Ishikawa (cell line): ENCODE measurements at regions not wholly inside any gene's neighbourhood (a gene's known extent, or its start where the extent isn't known, plus 50 kb on each side); places are given as distances from the start of the nearest gene placed in this dataset.

Source experiments
- CEBPB ChIP-seq: IDR thresholded peaks from 2 replicates; pipeline ENCODE4 v1.6.1; 2012
- CREB1 ChIP-seq: IDR thresholded peaks from 2 replicates; pipeline ENCODE4 v1.6.1; 2012; ENCODE audit warnings: low read depth
- EGR1 ChIP-seq: IDR thresholded peaks from 2 replicates; pipeline ENCODE4 v1.6.1; 2012
- EP300 ChIP-seq: IDR thresholded peaks from 2 replicates; pipeline ENCODE4 v1.6.1; 2012; ENCODE audit warnings: borderline replicate concordance
- FOXM1 ChIP-seq: IDR thresholded peaks from 2 replicates; pipeline ENCODE4 v1.6.1; 2012; ENCODE audit warnings: low read depth, borderline replicate concordance
- MAX ChIP-seq: IDR thresholded peaks from 2 replicates; pipeline ENCODE4 v1.6.1; 2012
- NFIC ChIP-seq: IDR thresholded peaks from 2 replicates; pipeline ENCODE4 v1.6.1; 2012
- RAD21 ChIP-seq: IDR thresholded peaks from 2 replicates; pipeline ENCODE4 v1.6.1; 2012; ENCODE audit warnings: low read depth
- REST ChIP-seq: IDR thresholded peaks from 2 replicates; pipeline ENCODE4 v1.6.1; 2012; ENCODE audit warnings: low read depth, mild to moderate bottlenecking
- TAF1 ChIP-seq: IDR thresholded peaks from 2 replicates; pipeline ENCODE4 v1.6.1; 2012; ENCODE audit warnings: low read depth, mild to moderate bottlenecking
- TCF12 ChIP-seq: IDR thresholded peaks from 2 replicates; pipeline ENCODE4 v1.6.1; 2012; ENCODE audit warnings: low read depth
- TEAD4 ChIP-seq: IDR thresholded peaks from 2 replicates; pipeline ENCODE4 v1.6.1; 2012
- USF1 ChIP-seq: IDR thresholded peaks from 2 replicates; pipeline ENCODE4 v1.6.1; 2012
- YY1 ChIP-seq: IDR thresholded peaks from 2 replicates; pipeline ENCODE4 v1.6.1; 2012; ENCODE audit warnings: low read depth
- ZBTB7A ChIP-seq: IDR thresholded peaks from 2 replicates; pipeline ENCODE4 v1.6.1; 2012; ENCODE audit warnings: low read depth

GRCh38 chrX:125673758-125674157 is 354.1 kb downstream of the TEX13C start:
- TF ChIP-seq EP300 (no peak), NFIC (no peak), YY1 (no peak), FOXM1 (no peak), TAF1 (no peak), CREB1 (no peak), RAD21 (no peak), TCF12 (no peak), ZBTB7A (no peak)

GRCh38 chrX:125678258-125678657 is 358.6 kb downstream of the TEX13C start:
- no peak for TF ChIP-seq CREB1
- TF ChIP-seq NFIC = no peak
- TF ChIP-seq FOXM1 = no peak
- TF ChIP-seq TCF12 = no peak
- TF ChIP-seq ZBTB7A = no peak
- TF ChIP-seq YY1 = no peak
- no peak for TF ChIP-seq MAX
- no peak for TF ChIP-seq TEAD4

GRCh38 chrX:125680366-125680765 is 360.7 kb downstream of the TEX13C start:
- TF ChIP-seq USF1 (no peak), TAF1 (no peak), MAX (no peak), CEBPB (no peak), REST (no peak), EP300 (no peak), YY1 (no peak), TCF12 (no peak), RAD21 (no peak), ZBTB7A (no peak), FOXM1 (no peak), TEAD4 (no peak), CREB1 (no peak)

- TF ChIP-seq USF1 = no peak
- TF ChIP-seq FOXM1 = no peak
- TF ChIP-seq TCF12 = no peak
- TF ChIP-seq TAF1 = no peak
- no peak for TF ChIP-seq ZBTB7A
- TF ChIP-seq REST = no peak
- TF ChIP-seq EP300 = no peak
- no peak for TF ChIP-seq RAD21
- no peak for TF ChIP-seq NFIC
- no peak for TF ChIP-seq MAX
- TF ChIP-seq YY1 = no peak
- TF ChIP-seq TEAD4 = no peak
- no peak for TF ChIP-seq EGR1
These were observed 361.4 kb downstream of the TEX13C start for GRCh38 chrX:125681058-125681457.

- TF ChIP-seq YY1 (no peak), REST (no peak), TEAD4 (no peak), NFIC (no peak), CEBPB (no peak), TCF12 (no peak), RAD21 (no peak)
These were observed 361.8 kb downstream of the TEX13C start for GRCh38 chrX:125681507-125681906.
